Endothelial cell of umbilical vein (primary cell): ENCODE measurements at regions not wholly inside any gene's neighbourhood (a gene's known extent, or its start where the extent isn't known, plus 50 kb on each side); places are given as distances from the start of the nearest gene placed in this dataset.

ENCODE experiments used
- BruUV-seq: library from RNA; stranded (reverse); fragments of 400-500 nt; replicated peaks from 2 replicates; lab custom pipeline; 2021; lab: Mats Ljungman, UMichigan
- CTCF ChIA-PET: fragments of 300-600, 350-600 bp; sonication (Branson Sonifier 250); formaldehyde crosslinking; loops from one replicate; lab custom pipeline; 2021; ENCODE audit warnings: antibody characterized with exemption, inconsistent platforms; lab: Charles Lee
- POLR2A ChIA-PET: fragments of 300-600, 350-600 bp; sonication (Branson Sonifier 250); formaldehyde crosslinking; loops from one replicate; lab custom pipeline; 2021; ENCODE audit warnings: antibody characterized with exemption, inconsistent platforms; lab: Charles Lee
- DNase-seq: peaks from one replicate; pipeline ENCODE4 v3.0.0-alpha.2; 2011; ENCODE audit warnings: low read depth, low spot score
- FAIRE-seq: peaks from 2 replicates; lab custom pipeline; 2011; peaks lifted over from hg19 to GRCh38; lab: Jason Lieb, UNC
- H2AFZ ChIP-seq: 2 replicates; pipeline ENCODE4 v1.6.0; 2012; ENCODE audit warnings: low read depth, low read length, control low read depth, inconsistent platforms
- H3K27ac ChIP-seq: 2 replicates; pipeline ENCODE4 v1.5.1; 2011; ENCODE audit warnings: low read depth, mild to moderate bottlenecking, control low read depth, low read length, moderate library complexity; ENCODE audit not compliant: insufficient read depth
- H3K27me3 ChIP-seq, 2 experiments: 2 replicates each; pipeline versions ENCODE4 v1.6.0 to v1.6.1; 2011; ENCODE audit warnings: low read length in 2 of 2, mixed read lengths in 1 of 2; ENCODE audit not compliant: control insufficient read depth in 2 of 2, insufficient read depth in 2 of 2
- H3K36me3 ChIP-seq, 2 experiments: 2 replicates in 1 of 2; 3 replicates in 1 of 2; pipeline ENCODE4 v1.5.1; 2011; ENCODE audit warnings: low read length in 2 of 2, mild to moderate bottlenecking in 1 of 2, moderate library complexity in 1 of 2; ENCODE audit not compliant: control insufficient read depth in 2 of 2, insufficient read depth in 2 of 2; ENCODE audit errors: extremely low read depth in 1 of 2
- H3K4me1 ChIP-seq: 3 replicates; pipeline ENCODE4 v1.5.1; 2011; ENCODE audit warnings: mild to moderate bottlenecking, low read length; ENCODE audit not compliant: control insufficient read depth, insufficient read depth; ENCODE audit errors: extremely low read depth
- H3K4me2 ChIP-seq: 2 replicates; pipeline ENCODE4 v1.6.1; 2011; ENCODE audit warnings: low read length, control low read depth, mixed read lengths; ENCODE audit not compliant: insufficient read depth
- H3K4me3 ChIP-seq, 3 experiments: fragments of 200-600 bp in 1 of 3; sonication (generic), shearing (Covaris generic) in 1 of 3; replicated peaks in 1 of 3; 2 replicates each; pipeline ENCODE4 v1.5.1; 2011 to 2016; ENCODE audit warnings: control low read depth in 3 of 3, low read length in 3 of 3, mild to moderate bottlenecking in 2 of 3, inconsistent platforms in 1 of 3, low read depth in 1 of 3, moderate library complexity in 1 of 3; ENCODE audit not compliant: insufficient read depth in 1 of 3
- H3K79me2 ChIP-seq: 2 replicates; pipeline ENCODE4 v1.6.0; 2012; ENCODE audit warnings: low read length, inconsistent platforms; ENCODE audit not compliant: control insufficient read depth, insufficient read depth
- H3K9ac ChIP-seq: replicated peaks from 2 replicates; pipeline ENCODE3; 2011; ENCODE audit warnings: low read length, control low read depth; ENCODE audit not compliant: insufficient read depth; ENCODE audit errors: extremely low read depth
- H3K9me1 ChIP-seq: replicated peaks from 3 replicates; pipeline ENCODE4 v1.6.0; 2011; ENCODE audit warnings: mild to moderate bottlenecking, low read length; ENCODE audit not compliant: control insufficient read depth, insufficient read depth; ENCODE audit errors: extremely low read depth
- H3K9me3 ChIP-seq: replicated peaks from 2 replicates; pipeline ENCODE4 v1.5.1; 2012; ENCODE audit warnings: low read length, inconsistent platforms; ENCODE audit not compliant: control insufficient read depth, insufficient read depth
- H4K20me1 ChIP-seq: replicated peaks from 2 replicates; pipeline ENCODE3; 2011; ENCODE audit warnings: mild to moderate bottlenecking, low read length; ENCODE audit not compliant: control insufficient read depth, insufficient read depth; ENCODE audit errors: extremely low read depth
- FOS ChIP-seq: IDR thresholded peaks from 2 replicates; pipeline ENCODE4 v1.6.1; 2011; ENCODE audit warnings: mild to moderate bottlenecking, low read length, moderate library complexity, borderline replicate concordance; ENCODE audit not compliant: insufficient read depth
- GATA2 ChIP-seq: IDR thresholded peaks from 2 replicates; pipeline ENCODE4 v1.7.0; 2011; ENCODE audit warnings: low read depth, mild to moderate bottlenecking, moderate library complexity, mixed read lengths, low read length; ENCODE audit not compliant: insufficient read length, insufficient read depth
- MAX ChIP-seq: IDR thresholded peaks from 2 replicates; pipeline ENCODE4 v1.6.1; 2011; ENCODE audit not compliant: insufficient read depth, insufficient read length
- MYC ChIP-seq: IDR thresholded peaks from one replicate; pipeline ENCODE4 v1.6.1; 2011; ENCODE audit warnings: mild to moderate bottlenecking, low read depth, low read length
- POLR2AphosphoS5 ChIP-seq: IDR thresholded peaks from 2 replicates; pipeline ENCODE4 v1.6.1; 2012; ENCODE audit warnings: low read depth, mild to moderate bottlenecking, control low read depth, low read length, moderate library complexity; ENCODE audit not compliant: insufficient read depth
- dilution Hi-C: fragments of 300-500 bp; cut with MboI; formaldehyde crosslinking; loops from one replicate; pipeline ENCODE4 v1.15.0; 2019; ENCODE audit warnings: low sequenced_read_pairs; ENCODE audit not compliant: extremely low pct_ligation_motif_present
- intact Hi-C: fragments of 100-400 bp; cut with micrococcal nuclease; formaldehyde crosslinking; loops from one replicate; pipeline ENCODE4 v1.10.0; 2022
- TF ChIP-seq, protein P1 (sequence below), 2 donors: IDR thresholded peaks; 1 replicate in 1 of 2; 2 replicates in 1 of 2; pipeline ENCODE4 v1.5.1; 2011; ENCODE audit warnings: low read length in 2 of 2, mild to moderate bottlenecking in 2 of 2, moderate library complexity in 2 of 2, control low read depth in 1 of 2, inconsistent platforms in 1 of 2, low read depth in 1 of 2; ENCODE audit not compliant: insufficient read depth in 1 of 2; ENCODE audit errors: extremely low read depth in 1 of 2

- no TSS peak for BruUV-seq
- TF ChIP-seq GATA2, result no peak
- no peak for TF ChIP-seq MYC
- TF ChIP-seq, protein P1, sequence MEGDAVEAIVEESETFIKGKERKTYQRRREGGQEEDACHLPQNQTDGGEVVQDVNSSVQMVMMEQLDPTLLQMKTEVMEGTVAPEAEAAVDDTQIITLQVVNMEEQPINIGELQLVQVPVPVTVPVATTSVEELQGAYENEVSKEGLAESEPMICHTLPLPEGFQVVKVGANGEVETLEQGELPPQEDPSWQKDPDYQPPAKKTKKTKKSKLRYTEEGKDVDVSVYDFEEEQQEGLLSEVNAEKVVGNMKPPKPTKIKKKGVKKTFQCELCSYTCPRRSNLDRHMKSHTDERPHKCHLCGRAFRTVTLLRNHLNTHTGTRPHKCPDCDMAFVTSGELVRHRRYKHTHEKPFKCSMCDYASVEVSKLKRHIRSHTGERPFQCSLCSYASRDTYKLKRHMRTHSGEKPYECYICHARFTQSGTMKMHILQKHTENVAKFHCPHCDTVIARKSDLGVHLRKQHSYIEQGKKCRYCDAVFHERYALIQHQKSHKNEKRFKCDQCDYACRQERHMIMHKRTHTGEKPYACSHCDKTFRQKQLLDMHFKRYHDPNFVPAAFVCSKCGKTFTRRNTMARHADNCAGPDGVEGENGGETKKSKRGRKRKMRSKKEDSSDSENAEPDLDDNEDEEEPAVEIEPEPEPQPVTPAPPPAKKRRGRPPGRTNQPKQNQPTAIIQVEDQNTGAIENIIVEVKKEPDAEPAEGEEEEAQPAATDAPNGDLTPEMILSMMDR (IDR thresholded peaks at IDR 0.05; ENCODE audit: extremely low read depth in 1 of 2, insufficient read depth in 1 of 2, low read depth in 1 of 2, low read length in 2 of 2), result no peak
- TF ChIP-seq POLR2AphosphoS5, result no peak
- no peak for TF ChIP-seq MAX
- no peak for TF ChIP-seq FOS
- Histone ChIP-seq H2AFZ (no peak overlapping the region), H3K79me2 (no peaks in the 10 kb centered on the region), H3K9me3 (no peaks in the 10 kb centered on the region), H3K4me1 (no peaks in the 10 kb centered on the region), H3K36me3 (no peaks in the 10 kb centered on the region), H4K20me1 (no peaks in the 10 kb centered on the region), H3K9me1 (peaks cover 3% of the 10 kb centered on the region), H3K27me3 (peaks cover 2 to 17% of the 10 kb centered on the region in 2 experiments), H3K9ac (no peak overlapping the region), H3K27ac (no peak overlapping the region), H3K4me2 (no peak overlapping the region), H3K4me3 (no peak overlapping the region)
- ChIA-PET CTCF (no interaction called here), POLR2A (interaction anchor here (0.7 kb wide), 1 partner anchor 53 kb away, joined by 4 read pairs; no protein-coding TSS in a partner anchor)
- DNase-seq (no peak), FAIRE-seq (no peak)
- dilution Hi-C loops, result no loop called here
- intact Hi-C loops, result no loop called here
Measured at GRCh38 chr6:30272032-30272431, 54.7 kb upstream of the TRIM39 start.
